ENCODE measurements at regions not wholly inside any gene's neighbourhood (a gene's known extent, or its start where the extent isn't known, plus 50 kb on each side); places are given as distances from the start of the nearest gene placed in this dataset.

- H3K9me3 ChIP-seq (ENCODE audit: insufficient read depth, low read depth, low read length): no peaks in the 10 kb centered on the region; the same call in 1 of the 2 replicates
- H3K4me2 ChIP-seq (ENCODE audit: low read depth, low read length, poor library complexity, severe bottlenecking): no peak overlapping the region
- H3K4me3 ChIP-seq (ENCODE audit: low read length, poor library complexity, severe bottlenecking): no peak overlapping the region
- H3K79me2 ChIP-seq (ENCODE audit: insufficient read depth, low read length): no peaks in the 10 kb centered on the region
- H3K36me3 ChIP-seq (ENCODE audit: insufficient read depth, low read length): no peaks in the 10 kb centered on the region
- H2AFZ ChIP-seq (ENCODE audit: low read length): no peak overlapping the region
- no peaks in the 10 kb centered on the region for H3K4me1 ChIP-seq (ENCODE audit: insufficient read depth, low read length, poor library complexity, severe bottlenecking)
- TF ChIP-seq CTCF (conservative IDR thresholded peaks at IDR 0.05; ENCODE audit: low read length) (no peak), EZH2phosphoT487 (IDR thresholded peaks at IDR 0.05; ENCODE audit: borderline replicate concordance) (no peak)
- H4K20me1 ChIP-seq (ENCODE audit: insufficient read depth, low read length, poor library complexity, severe bottlenecking): no peaks in the 10 kb centered on the region
- no peaks in the 10 kb centered on the region for H3K9me2 ChIP-seq (replicated peaks; ENCODE audit: low read depth, low read length)
- H3K9ac ChIP-seq (ENCODE audit: low read depth, low read length, poor library complexity, severe bottlenecking): no peak overlapping the region
- no peaks in the 10 kb centered on the region for H3K27me3 ChIP-seq (ENCODE audit: insufficient read depth, low read length, poor library complexity, severe bottlenecking)
- H3F3A ChIP-seq (ENCODE audit: low read depth): no peaks in the 10 kb centered on the region
Observed at GRCh38 chr3:76203578-76203977, 418.2 kb upstream of the ZNF717 start.

- Histone ChIP-seq H4K20me1 (ENCODE audit: insufficient read depth, low read length, poor library complexity, severe bottlenecking) (no peaks in the 10 kb centered on the region), H2AFZ (ENCODE audit: low read length) (no peak overlapping the region), H3K4me2 (ENCODE audit: low read depth, low read length, poor library complexity, severe bottlenecking) (no peak overlapping the region), H3K27me3 (ENCODE audit: insufficient read depth, low read length, poor library complexity, severe bottlenecking) (no peaks in the 10 kb centered on the region), H3K4me3 (ENCODE audit: low read length, poor library complexity, severe bottlenecking) (no peak overlapping the region), H3K9me3 (ENCODE audit: insufficient read depth, low read depth, low read length) (no peaks in the 10 kb centered on the region), H3K4me1 (ENCODE audit: insufficient read depth, low read length, poor library complexity, severe bottlenecking) (no peaks in the 10 kb centered on the region), H3K79me2 (ENCODE audit: insufficient read depth, low read length) (no peaks in the 10 kb centered on the region), H3K36me3 (ENCODE audit: insufficient read depth, low read length) (no peaks in the 10 kb centered on the region), H3K9ac (ENCODE audit: low read depth, low read length, poor library complexity, severe bottlenecking) (no peak overlapping the region), H3F3A (ENCODE audit: low read depth) (no peaks in the 10 kb centered on the region), H3K9me2 (replicated peaks; ENCODE audit: low read depth, low read length) (no peaks in the 10 kb centered on the region)
- TF ChIP-seq EZH2phosphoT487 (IDR thresholded peaks at IDR 0.05; ENCODE audit: borderline replicate concordance) (no peak), CTCF (conservative IDR thresholded peaks at IDR 0.05; ENCODE audit: low read length) (no peak)
Observed at GRCh38 chr3:76206346-76206745, 421.0 kb upstream of the ZNF717 start.

GRCh38 chr3:76212679-76213078 is 427.3 kb upstream of the ZNF717 start:
- H3F3A ChIP-seq (ENCODE audit: low read depth): no peaks in the 10 kb centered on the region
- no peak overlapping the region for H2AFZ ChIP-seq (ENCODE audit: low read length)
- H3K9me2 ChIP-seq (replicated peaks; ENCODE audit: low read depth, low read length): no peaks in the 10 kb centered on the region
- no peaks in the 10 kb centered on the region for H3K9me3 ChIP-seq (ENCODE audit: insufficient read depth, low read depth, low read length)
- no peak overlapping the region for H3K9ac ChIP-seq (ENCODE audit: low read depth, low read length, poor library complexity, severe bottlenecking)
- H3K4me3 ChIP-seq (ENCODE audit: low read length, poor library complexity, severe bottlenecking): no peak overlapping the region
- H3K36me3 ChIP-seq (ENCODE audit: insufficient read depth, low read length): no peaks in the 10 kb centered on the region
- H3K4me2 ChIP-seq (ENCODE audit: low read depth, low read length, poor library complexity, severe bottlenecking): no peak overlapping the region
- H3K27me3 ChIP-seq (ENCODE audit: insufficient read depth, low read length, poor library complexity, severe bottlenecking): no peaks in the 10 kb centered on the region
- H3K79me2 ChIP-seq (ENCODE audit: insufficient read depth, low read length): no peaks in the 10 kb centered on the region
- H3K4me1 ChIP-seq (ENCODE audit: insufficient read depth, low read length, poor library complexity, severe bottlenecking): no peaks in the 10 kb centered on the region
- TF ChIP-seq EZH2phosphoT487 (IDR thresholded peaks at IDR 0.05; ENCODE audit: borderline replicate concordance): no peak
- no peak for TF ChIP-seq CTCF (conservative IDR thresholded peaks at IDR 0.05; ENCODE audit: low read length)
- H4K20me1 ChIP-seq (ENCODE audit: insufficient read depth, low read length, poor library complexity, severe bottlenecking): no peaks in the 10 kb centered on the region

Data from Loucy (cell line).